Mesendoderm (in vitro differentiated cells): ENCODE measurements at regions not wholly inside any gene's neighbourhood (a gene's known extent, or its start where the extent isn't known, plus 50 kb on each side); places are given as distances from the start of the nearest gene placed in this dataset.
A peak's percentile ranks its signal among the peaks of the same experiment; 100 is the strongest.

ENCODE experiments used
- DNase-seq: peaks from one replicate; pipeline ENCODE4 v3.0.0; 2013
- H2AK5ac ChIP-seq: 2 replicates; pipeline ENCODE4 v1.6.1; 2013; ENCODE audit warnings: low read length, inconsistent platforms
- H2BK120ac ChIP-seq: 2 replicates; pipeline ENCODE4 v1.6.1; 2013; ENCODE audit warnings: low read depth, mild to moderate bottlenecking, low read length, moderate library complexity, mixed read lengths
- H2BK15ac ChIP-seq: replicated peaks from 2 replicates; pipeline ENCODE4 v1.6.1; 2013; ENCODE audit warnings: low read depth, mild to moderate bottlenecking, moderate library complexity
- H2BK5ac ChIP-seq: 2 replicates; pipeline ENCODE4 v1.6.1; 2013; ENCODE audit warnings: low read length, inconsistent platforms
- H3K18ac ChIP-seq: 2 replicates; pipeline ENCODE4 v1.6.1; 2013; ENCODE audit warnings: mild to moderate bottlenecking, low read length, mixed read lengths
- H3K23ac ChIP-seq: one replicate; pipeline ENCODE4 v1.6.1; 2013; ENCODE audit warnings: low read length
- H3K27ac ChIP-seq: 2 replicates; pipeline ENCODE4 v1.5.1; 2013; ENCODE audit warnings: low read depth, mild to moderate bottlenecking, inconsistent platforms, low read length, moderate library complexity
- H3K27me3 ChIP-seq: 2 replicates; pipeline ENCODE4 v1.6.1; 2013; ENCODE audit warnings: low read length, control low read depth, mild to moderate bottlenecking, inconsistent platforms; ENCODE audit not compliant: insufficient read depth, poor library complexity
- H3K36me3 ChIP-seq: 2 replicates; pipeline ENCODE4 v1.6.1; 2013; ENCODE audit warnings: low read length, inconsistent platforms; ENCODE audit not compliant: control insufficient read depth, insufficient read depth
- H3K4ac ChIP-seq: one replicate; pipeline ENCODE4 v1.6.1; 2013; ENCODE audit warnings: low read depth, mild to moderate bottlenecking, low read length, moderate library complexity
- H3K4me1 ChIP-seq: 2 replicates; pipeline ENCODE4 v1.6.1; 2013; ENCODE audit warnings: low read depth, low read length, inconsistent platforms; ENCODE audit not compliant: control insufficient read depth
- H3K4me2 ChIP-seq: 2 replicates; pipeline ENCODE4 v1.6.1; 2013; ENCODE audit warnings: low read length
- H3K4me3 ChIP-seq: 2 replicates; pipeline ENCODE4 v1.5.1; 2013; ENCODE audit warnings: mild to moderate bottlenecking, low read length
- H3K56ac ChIP-seq: one replicate; pipeline ENCODE4 v1.6.1; 2013; ENCODE audit warnings: low read length
- H3K79me1 ChIP-seq: 2 replicates; pipeline ENCODE4 v1.6.1; 2013; ENCODE audit warnings: low read length, inconsistent platforms
- H3K79me2 ChIP-seq: 2 replicates; pipeline ENCODE4 v1.6.1; 2013; ENCODE audit warnings: mild to moderate bottlenecking, low read length; ENCODE audit not compliant: control insufficient read depth, insufficient read depth
- H3K9ac ChIP-seq: 2 replicates; pipeline ENCODE4 v1.6.1; 2013; ENCODE audit warnings: low read length, inconsistent platforms
- H4K5ac ChIP-seq: one replicate; pipeline ENCODE4 v1.6.1; 2013; ENCODE audit warnings: low read length
- H4K8ac ChIP-seq: one replicate; pipeline ENCODE4 v1.6.1; 2013; ENCODE audit warnings: low read depth, mild to moderate bottlenecking, control low read depth, low read length, moderate library complexity
- whole genome bisulfite sequencing: extraction: QIAGEN DNeasy Blood & Tissue Kit; methylation state at CpG from one replicate; pipeline ENCODE4 v1.1.7; 2013; ENCODE audit warnings: low lambda C conversion rate, missing lambda C conversion rate; ENCODE audit not compliant: insufficient coverage; ENCODE audit errors: extremely low coverage; 5-methylcytosine and 5-hydroxymethylcytosine counted together

DNA sequence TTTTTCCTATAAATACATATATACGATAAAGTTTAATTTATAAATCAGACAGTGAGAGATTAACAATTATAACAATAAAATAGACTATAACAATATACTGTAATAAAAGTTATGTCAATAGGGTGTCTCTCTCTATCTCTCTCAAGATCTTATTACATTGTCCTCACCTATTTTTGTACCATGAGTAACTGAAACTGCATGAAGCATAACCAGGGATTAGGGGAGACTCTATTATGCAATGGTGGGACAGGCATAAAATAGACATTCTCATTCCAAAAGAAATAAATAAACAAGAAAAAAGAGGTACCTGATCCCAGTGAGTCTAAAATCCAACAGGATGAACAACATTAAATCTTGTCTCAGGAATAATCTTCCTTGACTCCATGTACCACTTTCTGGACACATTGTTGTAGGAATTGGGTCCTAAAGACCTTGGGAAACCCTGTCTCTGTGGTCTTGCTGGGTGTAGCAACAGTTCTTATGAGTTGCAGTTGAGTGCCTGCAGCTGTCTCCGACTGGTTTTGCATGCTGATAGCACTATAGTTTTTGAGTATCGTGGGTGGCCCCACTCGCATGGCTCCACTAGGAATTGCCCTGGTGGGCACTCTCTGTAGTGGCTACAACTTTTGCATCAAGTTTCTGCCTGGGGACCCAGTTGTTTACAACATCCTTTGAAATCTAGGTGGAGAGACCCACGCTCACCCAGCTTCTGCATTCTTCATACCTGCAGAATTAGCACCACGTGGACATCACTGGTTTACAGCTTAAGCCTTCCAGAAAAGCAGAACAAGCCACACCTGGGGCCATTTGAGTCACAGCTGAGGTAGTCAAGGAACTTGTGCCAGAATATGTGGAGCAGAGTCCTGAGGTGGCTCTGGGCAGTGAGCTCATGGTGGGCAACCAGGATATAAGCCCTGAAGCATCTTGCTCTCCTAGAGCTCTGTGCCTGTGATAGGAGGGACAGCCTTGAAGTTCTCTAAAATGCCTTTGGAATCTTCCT lies 204.7 kb downstream of the KITLG start:
- Histone ChIP-seq H2BK15ac (no peak overlapping the region), H3K27me3 (no peaks in the 10 kb centered on the region), H3K4ac (no peak overlapping the region), H4K8ac (no peak overlapping the region), H3K79me2 (no peaks in the 10 kb centered on the region), H4K5ac (no peak overlapping the region), H3K56ac (no peak overlapping the region), H3K23ac (no peak overlapping the region), H3K9ac (no peak overlapping the region), H3K79me1 (no peaks in the 10 kb centered on the region), H3K4me2 (no peak overlapping the region), H2BK5ac (no peak overlapping the region), H3K27ac (no peak overlapping the region), H3K4me3 (no peak overlapping the region), H3K18ac (no peak overlapping the region), H3K36me3 (no peaks in the 10 kb centered on the region), H3K4me1 (no peaks in the 10 kb centered on the region), H2BK120ac (no peak overlapping the region), H2AK5ac (no peak overlapping the region)
- no CpG with 5 or more reads among the region's 6 CpGs for WGBS
- no peak for DNase-seq

- Histone ChIP-seq H4K8ac (no peak overlapping the region), H3K18ac (no peak overlapping the region), H2AK5ac (no peak overlapping the region), H3K4me1 (no peaks in the 10 kb centered on the region), H3K27ac (no peak overlapping the region), H3K4me3 (no peak overlapping the region), H3K79me2 (no peaks in the 10 kb centered on the region), H3K4ac (no peak overlapping the region), H3K27me3 (no peaks in the 10 kb centered on the region), H2BK5ac (no peak overlapping the region), H3K4me2 (no peak overlapping the region), H3K23ac (no peak overlapping the region), H3K56ac (no peak overlapping the region), H4K5ac (no peak overlapping the region), H2BK15ac (peak overlapping the region; percentile 36), H2BK120ac (no peak overlapping the region), H3K9ac (no peak overlapping the region), H3K79me1 (no peaks in the 10 kb centered on the region), H3K36me3 (no peaks in the 10 kb centered on the region)
- no peak for DNase-seq
Measured at GRCh38 chr12:88377973-88378372, 202.3 kb downstream of the KITLG start.

GRCh38 chr12:88381466-88381865 lies 198.8 kb downstream of the KITLG start:
- Histone ChIP-seq H3K56ac (no peak overlapping the region), H3K9ac (no peak overlapping the region), H3K4me2 (no peak overlapping the region), H3K4me1 (no peaks in the 10 kb centered on the region), H3K79me2 (no peaks in the 10 kb centered on the region), H3K18ac (no peak overlapping the region), H4K8ac (no peak overlapping the region), H3K4me3 (no peak overlapping the region), H3K79me1 (no peaks in the 10 kb centered on the region), H3K23ac (no peak overlapping the region), H3K36me3 (no peaks in the 10 kb centered on the region), H3K4ac (no peak overlapping the region), H4K5ac (no peak overlapping the region), H3K27ac (no peak overlapping the region), H2BK120ac (no peak overlapping the region), H2BK15ac (no peak overlapping the region), H2AK5ac (no peak overlapping the region), H3K27me3 (no peaks in the 10 kb centered on the region), H2BK5ac (no peak overlapping the region)
- no peak for DNase-seq
- no CpG with 5 or more reads among the region's 3 CpGs for WGBS

- H3K4ac ChIP-seq, result no peak overlapping the region
- no peak overlapping the region for H2BK120ac ChIP-seq
- no peak overlapping the region for H3K4me3 ChIP-seq
- DNase-seq, result no peak
- no peak overlapping the region for H4K5ac ChIP-seq
- H3K4me2 ChIP-seq, result no peak overlapping the region
- no peaks in the 10 kb centered on the region for H3K79me1 ChIP-seq
- H2BK5ac ChIP-seq, result no peak overlapping the region
- H3K9ac ChIP-seq, result no peak overlapping the region
- H3K79me2 ChIP-seq, result no peaks in the 10 kb centered on the region
- no CpG with 5 or more reads among the region's 1 CpG for WGBS
- H3K27me3 ChIP-seq, result no peaks in the 10 kb centered on the region
- H3K36me3 ChIP-seq, result no peaks in the 10 kb centered on the region
- H3K18ac ChIP-seq, result no peak overlapping the region
- H3K4me1 ChIP-seq, result no peaks in the 10 kb centered on the region
- no peak overlapping the region for H3K27ac ChIP-seq
- no peak overlapping the region for H3K23ac ChIP-seq
- H2AK5ac ChIP-seq, result no peak overlapping the region
- H4K8ac ChIP-seq, result no peak overlapping the region
- H3K56ac ChIP-seq, result no peak overlapping the region
- H2BK15ac ChIP-seq, result no peak overlapping the region
Measured at GRCh38 chr12:88383405-88383804, 196.9 kb downstream of the KITLG start.

DNA sequence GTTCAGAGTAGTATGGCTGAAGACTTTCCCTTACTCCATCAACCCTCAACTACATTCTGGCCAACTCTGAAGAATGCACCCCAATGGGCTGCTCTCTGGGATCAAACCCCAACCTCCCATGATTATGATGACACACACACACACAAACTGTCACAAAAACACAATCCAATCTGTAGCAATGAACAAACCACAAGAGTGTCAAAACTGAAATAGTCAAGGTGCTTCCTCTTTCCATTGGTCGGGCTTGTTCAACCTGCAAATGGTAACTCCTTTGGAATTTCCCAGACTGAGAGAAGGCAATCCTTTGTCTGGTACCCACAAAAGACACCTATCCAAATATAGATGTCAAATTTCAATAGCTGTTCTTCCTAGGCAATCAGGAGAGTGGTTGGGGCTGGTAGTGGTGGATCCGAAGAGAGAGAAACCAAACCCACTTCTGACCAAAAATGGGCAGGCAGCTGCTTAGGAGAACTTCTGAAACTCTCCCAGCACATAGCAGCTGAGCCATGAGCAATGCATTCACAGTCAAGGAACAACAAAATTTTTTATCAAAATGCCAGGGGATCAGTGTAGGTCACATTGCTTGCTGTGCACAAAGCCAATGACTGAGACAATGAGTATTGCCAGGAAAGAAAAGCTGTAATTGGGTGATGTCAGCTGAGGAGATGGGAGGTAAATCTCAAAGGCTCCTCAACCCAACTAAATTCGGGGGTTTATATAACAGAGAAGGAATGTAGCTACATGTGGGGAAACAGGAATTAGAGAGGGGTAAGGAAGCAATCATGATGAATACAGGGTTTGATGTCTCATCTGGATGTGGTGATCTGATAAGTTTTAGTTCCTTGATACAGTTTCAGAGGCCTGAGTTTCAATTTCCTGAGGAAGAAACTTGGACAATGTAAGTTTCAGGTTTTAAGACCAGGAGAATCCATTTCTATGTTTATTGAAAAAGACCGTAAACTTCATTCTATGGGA lies 191.4 kb downstream of the KITLG start:
- H4K8ac ChIP-seq, result no peak overlapping the region
- no peak overlapping the region for H2BK5ac ChIP-seq
- no peaks in the 10 kb centered on the region for H3K4me1 ChIP-seq
- H3K27me3 ChIP-seq, result no peaks in the 10 kb centered on the region
- no peak overlapping the region for H3K18ac ChIP-seq
- H3K4me3 ChIP-seq, result no peak overlapping the region
- H2BK15ac ChIP-seq, result no peak overlapping the region
- no peaks in the 10 kb centered on the region for H3K79me2 ChIP-seq
- H3K27ac ChIP-seq, result no peak overlapping the region
- H2AK5ac ChIP-seq, result no peak overlapping the region
- H2BK120ac ChIP-seq, result no peak overlapping the region
- H3K36me3 ChIP-seq, result no peaks in the 10 kb centered on the region
- H4K5ac ChIP-seq, result no peak overlapping the region
- no peak overlapping the region for H3K23ac ChIP-seq
- WGBS, result no CpG with 5 or more reads among the region's 4 CpGs
- no peak overlapping the region for H3K56ac ChIP-seq
- H3K79me1 ChIP-seq, result no peaks in the 10 kb centered on the region
- DNase-seq, result no peak
- peak overlapping the region; percentile 16 for H3K4ac ChIP-seq
- no peak overlapping the region for H3K9ac ChIP-seq
- H3K4me2 ChIP-seq, result no peak overlapping the region
